ENCODE measurements at regions not wholly inside any gene's neighbourhood (a gene's known extent, or its start where the extent isn't known, plus 50 kb on each side); places are given as distances from the start of the nearest gene placed in this dataset.

DNA sequence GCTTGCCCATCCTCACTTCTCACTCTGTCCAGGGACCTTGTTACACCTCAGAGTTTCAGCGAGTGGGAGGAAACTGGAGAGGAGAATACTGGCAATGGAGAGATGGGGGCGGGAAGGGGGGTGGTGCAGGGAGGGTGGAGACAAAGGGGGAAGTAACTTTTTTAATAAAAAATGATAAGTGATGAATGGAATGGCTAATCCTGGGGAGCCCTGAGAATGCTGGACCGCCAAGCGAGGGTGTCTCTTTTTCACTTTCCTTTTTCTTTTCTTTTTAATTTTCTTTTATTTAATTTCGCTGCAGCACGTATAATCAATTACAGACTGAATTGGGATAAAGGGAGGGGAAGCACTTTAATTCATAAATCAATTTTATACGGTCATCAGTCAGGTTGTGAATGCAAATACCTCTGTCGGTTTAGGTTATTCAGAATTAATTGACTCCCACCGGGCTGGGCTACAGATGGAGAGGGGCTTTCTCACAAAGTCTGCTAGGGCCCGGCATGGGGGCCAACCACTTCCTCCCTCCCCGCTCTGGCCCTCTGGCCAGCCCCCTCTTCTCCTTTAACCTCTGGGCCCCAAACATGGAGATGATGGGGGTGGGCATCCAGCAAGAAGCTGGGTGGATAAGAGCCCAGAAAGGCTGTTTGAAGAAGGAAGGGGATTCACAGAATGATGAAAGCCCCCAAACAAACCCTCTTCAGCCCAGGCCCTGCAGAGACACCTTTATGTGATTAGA, 106.8 kb upstream of the BOC start:
- no peaks in the 10 kb centered on the region for H3F3A ChIP-seq (ENCODE audit: low read length, unreplicated experiment)
- POLR2A ChIA-PET (ENCODE audit: unreplicated experiment), result no interaction called here
- H3K79me2 ChIP-seq (ENCODE audit: low read length), result no peaks in the 10 kb centered on the region
- intact Hi-C loops (cut with micrococcal nuclease), result no loop called here
- BruUV-seq (replicated peaks), result no TSS peak
- H3K36me3 ChIP-seq (ENCODE audit: low read depth, low read length), result no peaks in the 10 kb centered on the region
- no peak overlapping the region for H2AFZ ChIP-seq (ENCODE audit: low read length)
- H3K9me2 ChIP-seq (replicated peaks; ENCODE audit: low read length), result no peaks in the 10 kb centered on the region
- no peak overlapping the region for H3K4me2 ChIP-seq (ENCODE audit: low read length)
- no peak overlapping the region for H3K27ac ChIP-seq (ENCODE audit: low read length)
- no peaks in the 10 kb centered on the region for H3K9me3 ChIP-seq (ENCODE audit: low read length)
- DNase-seq, result no peak
- H3K4me1 ChIP-seq (ENCODE audit: insufficient read depth, low read length), result peaks cover 12% of the 10 kb centered on the region
- ATAC-seq, result no peak
- no peak overlapping the region for H3K9ac ChIP-seq (ENCODE audit: low read length)
- no peak for TF ChIP-seq EZH2phosphoT487 (IDR thresholded peaks at IDR 0.05; ENCODE audit: borderline replicate concordance, low read length)
- TF ChIP-seq, protein P1, sequence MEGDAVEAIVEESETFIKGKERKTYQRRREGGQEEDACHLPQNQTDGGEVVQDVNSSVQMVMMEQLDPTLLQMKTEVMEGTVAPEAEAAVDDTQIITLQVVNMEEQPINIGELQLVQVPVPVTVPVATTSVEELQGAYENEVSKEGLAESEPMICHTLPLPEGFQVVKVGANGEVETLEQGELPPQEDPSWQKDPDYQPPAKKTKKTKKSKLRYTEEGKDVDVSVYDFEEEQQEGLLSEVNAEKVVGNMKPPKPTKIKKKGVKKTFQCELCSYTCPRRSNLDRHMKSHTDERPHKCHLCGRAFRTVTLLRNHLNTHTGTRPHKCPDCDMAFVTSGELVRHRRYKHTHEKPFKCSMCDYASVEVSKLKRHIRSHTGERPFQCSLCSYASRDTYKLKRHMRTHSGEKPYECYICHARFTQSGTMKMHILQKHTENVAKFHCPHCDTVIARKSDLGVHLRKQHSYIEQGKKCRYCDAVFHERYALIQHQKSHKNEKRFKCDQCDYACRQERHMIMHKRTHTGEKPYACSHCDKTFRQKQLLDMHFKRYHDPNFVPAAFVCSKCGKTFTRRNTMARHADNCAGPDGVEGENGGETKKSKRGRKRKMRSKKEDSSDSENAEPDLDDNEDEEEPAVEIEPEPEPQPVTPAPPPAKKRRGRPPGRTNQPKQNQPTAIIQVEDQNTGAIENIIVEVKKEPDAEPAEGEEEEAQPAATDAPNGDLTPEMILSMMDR (conservative IDR thresholded peaks at IDR 0.05; ENCODE audit: low read depth, low read length), result no peak
- no peak for TF ChIP-seq EZH2 (IDR thresholded peaks at IDR 0.05; ENCODE audit: low read length, unreplicated experiment)
- CTCF ChIA-PET, result no interaction called here
- no peak overlapping the region for H3K4me3 ChIP-seq (ENCODE audit: low read length)
- H3K27me3 ChIP-seq (ENCODE audit: low read length), result no peaks in the 10 kb centered on the region
- no peaks in the 10 kb centered on the region for H4K20me1 ChIP-seq (ENCODE audit: low read length)

DNA sequence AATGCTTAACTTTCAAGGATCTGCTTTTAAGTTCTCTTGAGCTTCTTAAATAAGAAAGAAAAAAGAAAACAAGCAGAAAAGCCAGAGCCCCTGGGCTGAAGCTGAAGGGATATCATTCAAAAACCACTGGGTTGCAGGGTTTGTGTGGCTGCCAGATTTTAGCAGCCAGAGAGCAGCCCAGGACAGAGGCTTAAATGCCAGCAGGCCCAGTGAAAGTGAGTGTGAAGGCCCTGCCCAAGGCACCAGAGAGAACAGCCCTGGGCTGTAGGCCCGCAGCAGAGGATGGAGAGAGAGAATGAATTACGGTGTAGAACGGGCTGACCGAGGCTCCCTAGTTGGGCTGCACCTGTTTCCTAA, 106.3 kb upstream of the BOC start:
- no TSS peak for BruUV-seq (replicated peaks)
- DNase-seq (no peak), ATAC-seq (no peak)
- H3K9ac ChIP-seq (ENCODE audit: low read length), result no peak overlapping the region
- peaks cover 12% of the 10 kb centered on the region for H3K4me1 ChIP-seq (ENCODE audit: insufficient read depth, low read length)
- intact Hi-C loops (cut with micrococcal nuclease), result no loop called here
- no peaks in the 10 kb centered on the region for H3K79me2 ChIP-seq (ENCODE audit: low read length)
- H2AFZ ChIP-seq (ENCODE audit: low read length), result no peak overlapping the region
- no peaks in the 10 kb centered on the region for H3K36me3 ChIP-seq (ENCODE audit: low read depth, low read length)
- CTCF ChIA-PET, result no interaction called here
- no peaks in the 10 kb centered on the region for H3K9me2 ChIP-seq (replicated peaks; ENCODE audit: low read length)
- H3K9me3 ChIP-seq (ENCODE audit: low read length), result no peaks in the 10 kb centered on the region
- no peak for TF ChIP-seq EZH2phosphoT487 (IDR thresholded peaks at IDR 0.05; ENCODE audit: borderline replicate concordance, low read length)
- H3F3A ChIP-seq (ENCODE audit: low read length, unreplicated experiment), result no peaks in the 10 kb centered on the region
- no peaks in the 10 kb centered on the region for H3K27me3 ChIP-seq (ENCODE audit: low read length)
- H3K4me3 ChIP-seq (ENCODE audit: low read length), result no peak overlapping the region
- POLR2A ChIA-PET (ENCODE audit: unreplicated experiment), result no interaction called here
- no peak overlapping the region for H3K27ac ChIP-seq (ENCODE audit: low read length)
- no peak overlapping the region for H3K4me2 ChIP-seq (ENCODE audit: low read length)
- no peaks in the 10 kb centered on the region for H4K20me1 ChIP-seq (ENCODE audit: low read length)

DNA sequence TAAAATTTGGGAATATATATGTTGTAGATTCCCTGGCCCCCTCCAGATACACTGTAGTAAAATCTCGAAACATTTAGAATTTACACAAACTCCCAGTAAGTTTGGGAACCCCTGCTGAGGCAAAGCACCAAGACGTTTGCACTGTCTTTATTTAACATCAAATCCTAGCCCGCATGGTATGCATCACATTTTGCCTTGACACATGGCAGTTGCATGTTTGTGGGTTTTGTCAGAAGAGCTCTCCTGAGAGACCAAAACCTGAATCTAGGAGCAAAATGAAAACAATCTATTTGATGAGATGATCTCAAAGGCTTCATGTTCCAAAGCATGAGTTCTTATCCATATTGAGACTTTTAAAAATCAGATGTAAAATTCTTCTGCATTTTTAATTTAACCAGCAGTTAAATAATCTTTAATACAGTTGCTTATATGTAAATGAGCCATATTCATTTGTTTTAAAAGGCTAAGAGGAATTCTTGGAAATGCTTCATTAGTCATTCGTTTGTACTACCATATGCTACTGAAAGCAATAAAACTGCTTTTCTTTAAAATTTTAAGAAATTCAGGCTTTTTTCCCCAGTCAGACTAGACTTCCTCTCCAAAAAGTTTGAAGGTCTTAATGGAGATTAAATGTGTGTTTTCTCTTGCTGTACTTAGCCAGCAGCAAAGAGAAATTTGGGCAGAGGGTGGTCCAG, 105.2 kb upstream of the BOC start:
- Histone ChIP-seq H3K27ac (ENCODE audit: low read length) (no peak overlapping the region), H3K36me3 (ENCODE audit: low read depth, low read length) (no peaks in the 10 kb centered on the region), H3K4me1 (ENCODE audit: insufficient read depth, low read length) (peaks cover 21% of the 10 kb centered on the region), H3K4me3 (ENCODE audit: low read length) (no peak overlapping the region), H3K9ac (ENCODE audit: low read length) (no peak overlapping the region), H3F3A (ENCODE audit: low read length, unreplicated experiment) (no peaks in the 10 kb centered on the region), H3K4me2 (ENCODE audit: low read length) (no peak overlapping the region), H3K27me3 (ENCODE audit: low read length) (no peaks in the 10 kb centered on the region), H2AFZ (ENCODE audit: low read length) (no peak overlapping the region), H3K9me2 (replicated peaks; ENCODE audit: low read length) (no peaks in the 10 kb centered on the region), H3K79me2 (ENCODE audit: low read length) (no peaks in the 10 kb centered on the region), H4K20me1 (ENCODE audit: low read length) (no peaks in the 10 kb centered on the region), H3K9me3 (ENCODE audit: low read length) (no peaks in the 10 kb centered on the region)
- BruUV-seq (replicated peaks), result no TSS peak
- ChIA-PET CTCF (no interaction called here), POLR2A (ENCODE audit: unreplicated experiment) (no interaction called here)
- TF ChIP-seq, protein P1 (conservative IDR thresholded peaks at IDR 0.05; ENCODE audit: low read depth, low read length), result no peak
- no peak for TF ChIP-seq EZH2 (IDR thresholded peaks at IDR 0.05; ENCODE audit: low read length, unreplicated experiment)
- no peak for TF ChIP-seq EZH2phosphoT487 (IDR thresholded peaks at IDR 0.05; ENCODE audit: borderline replicate concordance, low read length)
- ATAC-seq (no peak), DNase-seq (no peak)
- intact Hi-C loops (cut with micrococcal nuclease), result no loop called here
